ENCODE measurements at regions not wholly inside any gene's neighbourhood (a gene's known extent, or its start where the extent isn't known, plus 50 kb on each side); places are given as distances from the start of the nearest gene placed in this dataset.

- 40 to 48% (median 43%) methylated on average over 1 of the region's 1 CpG for WGBS, 3 donors
- ATAC-seq, result no peak
These were observed 785.4 kb downstream of the IPMK start for GRCh38 chr10:57482259-57482658.

GRCh38 chr10:57472823-57473619, 794.7 kb downstream of the IPMK start:
- ATAC-seq (no peak), DNase-seq (no peak)
- Histone ChIP-seq H3K36me3 (ENCODE audit: insufficient read depth in 1 of 2, low read depth in 1 of 2) (no peaks in the 10 kb centered on the region), H3K4me3 (no peak overlapping the region), H3K4me1 (no peaks in the 10 kb centered on the region), H3K27ac (no peak overlapping the region), H3K9me3 (no peaks in the 10 kb centered on the region), H3K27me3 (ENCODE audit: insufficient read depth in 3 of 3, low read length in 2 of 3) (no peaks in the 10 kb centered on the region)
- intact Hi-C loops (cut with DNase I), result no loop called here
- WGBS, 3 donors, result 91 to 97% (median 93%) methylated on average over 2 of the region's 2 CpGs
- TF ChIP-seq CTCF (IDR thresholded peaks at IDR 0.05), result no peak

More at GRCh38 chr10:57482259-57482658, 785.4 kb downstream of the IPMK start:
- H3K36me3 ChIP-seq (ENCODE audit: insufficient read depth in 1 of 2, low read depth in 1 of 2), result no peaks in the 10 kb centered on the region
- TF ChIP-seq CTCF (IDR thresholded peaks at IDR 0.05), result no peak
- intact Hi-C loops (cut with DNase I), result no loop called here
- no peaks in the 10 kb centered on the region for H3K9me3 ChIP-seq
- H3K4me1 ChIP-seq, result no peaks in the 10 kb centered on the region
- no peak overlapping the region for H3K4me3 ChIP-seq
- DNase-seq, result no peak
- no peaks in the 10 kb centered on the region for H3K27me3 ChIP-seq (ENCODE audit: insufficient read depth in 3 of 3, low read length in 2 of 3)
- no peak overlapping the region for H3K27ac ChIP-seq

GRCh38 chr10:57468894-57469432, 798.7 kb downstream of the IPMK start:
- Histone ChIP-seq H3K4me3 (no peak overlapping the region), H3K4me1 (no peaks in the 10 kb centered on the region), H3K27me3 (ENCODE audit: insufficient read depth in 3 of 3, low read length in 2 of 3) (no peaks in the 10 kb centered on the region), H3K27ac (no peak overlapping the region), H3K9me3 (no peaks in the 10 kb centered on the region), H3K36me3 (ENCODE audit: insufficient read depth in 1 of 2, low read depth in 1 of 2) (no peaks in the 10 kb centered on the region)
- intact Hi-C loops (cut with DNase I), result no loop called here
- DNase-seq (no peak), ATAC-seq (no peak)
- WGBS, 3 donors, result 68 to 79% (median 69%) methylated on average over 4 of the region's 4 CpGs
- no peak for TF ChIP-seq CTCF (IDR thresholded peaks at IDR 0.05)

GRCh38 chr10:57465155-57465554, 802.5 kb downstream of the IPMK start:
- 75 to 85% (median 84%) methylated on average over 2 of the region's 2 CpGs for WGBS, 3 donors
- TF ChIP-seq CTCF (IDR thresholded peaks at IDR 0.05), result no peak
- Histone ChIP-seq H3K27me3 (ENCODE audit: insufficient read depth in 3 of 3, low read length in 2 of 3) (no peaks in the 10 kb centered on the region), H3K4me1 (no peaks in the 10 kb centered on the region), H3K27ac (no peak overlapping the region), H3K4me3 (no peak overlapping the region), H3K36me3 (ENCODE audit: insufficient read depth in 1 of 2, low read depth in 1 of 2) (no peaks in the 10 kb centered on the region), H3K9me3 (no peaks in the 10 kb centered on the region)
- intact Hi-C loops (cut with DNase I), result no loop called here
- DNase-seq (no peak), ATAC-seq (no peak)
